GM12878 (cell line): ENCODE measurements at regions not wholly inside any gene's neighbourhood (a gene's known extent, or its start where the extent isn't known, plus 50 kb on each side); places are given as distances from the start of the nearest gene placed in this dataset.
A peak's percentile ranks its signal among the peaks of the same experiment; 100 is the strongest.

Experiments used
- ATAC-seq: fragments of 200-7000 bp; cut with Tn5 transposase; 3 replicates; pipeline ENCODE4 v1.9.1; 2020; ENCODE audit warnings: mild to moderate bottlenecking, moderate library complexity
- BruUV-seq: library from RNA; stranded (reverse); fragments of 400-500 nt; replicated peaks from 2 replicates; lab custom pipeline; 2021; lab: Mats Ljungman, UMichigan
- CTCF ChIA-PET: fragments of 300-600 bp; sonication (Branson Sonifier 250); formaldehyde crosslinking; extraction: SDS; loops from one replicate; lab custom pipeline; 2021; ENCODE audit warnings: inconsistent platforms; lab: Yijun Ruan, JAX
- POLR2A ChIA-PET: fragments of 350-600 bp; formaldehyde crosslinking; extraction: SDS; loops from one replicate; lab custom pipeline; 2021; ENCODE audit warnings: inconsistent platforms; lab: Charles Lee
- RAD21 ChIA-PET: fragments of 300-600 bp; sonication (Branson Sonifier 250); formaldehyde crosslinking; loops from one replicate; lab custom pipeline; 2023; ENCODE audit warnings: antibody characterized with exemption; ENCODE audit not compliant: unreplicated experiment; lab: Charles Lee
- SMC1A ChIA-PET: fragments of 300-600 bp; sonication (Branson Sonifier 250); formaldehyde crosslinking; loops from one replicate; lab custom pipeline; 2023; ENCODE audit not compliant: unreplicated experiment, uncharacterized antibody; lab: Charles Lee
- DNase-seq: peaks from one replicate; pipeline ENCODE4 v3.0.0-alpha.2; 2011; ENCODE audit warnings: low read depth, low spot score
- FAIRE-seq: peaks from 3 replicates; lab custom pipeline; 2011; peaks lifted over from hg19 to GRCh38; lab: Jason Lieb, UNC
- H2AFZ ChIP-seq: 2 replicates; pipeline ENCODE4 v1.6.0; 2011; ENCODE audit warnings: low read depth, low read length, control low read depth; ENCODE audit not compliant: control insufficient read depth
- H3K27ac ChIP-seq: 2 replicates; pipeline ENCODE4 v1.5.1; 2011; ENCODE audit warnings: control low read depth; ENCODE audit not compliant: control insufficient read depth, insufficient read depth
- H3K27me3 ChIP-seq, 2 experiments: replicated peaks in 1 of 2; 2 replicates each; pipeline versions ENCODE4 v1.6.0 to v1.6.1; 2011; ENCODE audit warnings: low read length in 1 of 2; ENCODE audit not compliant: control insufficient read depth in 2 of 2, insufficient read depth in 2 of 2
- H3K36me3 ChIP-seq, 2 experiments: 2 replicates each; pipeline ENCODE4 v1.5.1; 2011; ENCODE audit warnings: low read length in 1 of 2; ENCODE audit not compliant: control insufficient read depth in 2 of 2, insufficient read depth in 2 of 2
- H3K4me1 ChIP-seq: 2 replicates; pipeline ENCODE4 v1.6.1; 2011; ENCODE audit warnings: mild to moderate bottlenecking, low read length, moderate library complexity, mixed read lengths; ENCODE audit not compliant: control insufficient read depth, insufficient read depth
- H3K4me2 ChIP-seq: 2 replicates; pipeline ENCODE4 v1.6.0; 2011; ENCODE audit warnings: control low read depth; ENCODE audit not compliant: control insufficient read depth, insufficient read depth
- H3K4me3 ChIP-seq: fragments of 200-600 bp; sonication (generic); 2 replicates; pipeline ENCODE4 v1.5.1; 2016
- H3K79me2 ChIP-seq: 2 replicates; pipeline ENCODE4 v1.6.0; 2011; ENCODE audit warnings: low read length; ENCODE audit not compliant: control insufficient read depth, insufficient read depth
- H3K9ac ChIP-seq: 2 replicates; pipeline ENCODE4 v1.8.0; 2011; ENCODE audit warnings: low read length, control low read depth, mixed read lengths; ENCODE audit not compliant: control insufficient read depth, insufficient read depth
- H3K9me3 ChIP-seq: replicated peaks from 3 replicates; pipeline ENCODE4 v1.5.1; 2011; ENCODE audit warnings: mild to moderate bottlenecking, low read length; ENCODE audit not compliant: control insufficient read depth, insufficient read depth
- H4K20me1 ChIP-seq: 2 replicates; pipeline ENCODE4 v1.6.0; 2011; ENCODE audit not compliant: control insufficient read depth, insufficient read depth
- ATF7 ChIP-seq: fragments of 450-650 bp; IDR thresholded peaks from 2 replicates; pipeline ENCODE4 v1.6.1; 2016; ENCODE audit warnings: low read depth, mild to moderate bottlenecking
- BCLAF1 ChIP-seq: fragments of 450-650 bp; IDR thresholded peaks from 2 replicates; pipeline ENCODE4 v1.6.1; 2017; ENCODE audit warnings: antibody characterized with exemption, mild to moderate bottlenecking, moderate library complexity
- CBX5 ChIP-seq: sonication (generic); IDR thresholded peaks from 2 replicates; pipeline ENCODE4 v1.6.1; 2016; ENCODE audit warnings: low read depth, moderate library complexity, mild to moderate bottlenecking, inconsistent platforms
- E4F1 ChIP-seq: fragments of 450-650 bp; IDR thresholded peaks from 2 replicates; pipeline ENCODE4 v1.6.1; 2018; ENCODE audit warnings: borderline replicate concordance, mild to moderate bottlenecking; ENCODE audit not compliant: partially characterized antibody
- IKZF1 ChIP-seq: fragments of 450-650 bp; conservative IDR thresholded peaks from 2 replicates; pipeline ENCODE4 v1.6.1; 2017; ENCODE audit warnings: antibody characterized with exemption, mild to moderate bottlenecking
- IKZF2 ChIP-seq, 2 experiments: fragments of 450-650 bp; IDR thresholded peaks; 2 replicates each; pipeline ENCODE4 v1.6.1; 2017; ENCODE audit warnings: mild to moderate bottlenecking in 2 of 2, moderate library complexity in 2 of 2
- NFYB ChIP-seq: IDR thresholded peaks from 2 replicates; pipeline ENCODE4 v1.6.1; 2011; ENCODE audit warnings: low read depth, mild to moderate bottlenecking, low read length, improper control_type of control experiment, moderate library complexity; ENCODE audit not compliant: insufficient read depth
- PRDM15 ChIP-seq: fragments of 450-650 bp; formaldehyde crosslinking; IDR thresholded peaks from 2 replicates; pipeline ENCODE4 v1.4.0; 2020; ENCODE audit warnings: mild to moderate bottlenecking, moderate library complexity
- RCOR1 ChIP-seq: conservative IDR thresholded peaks from 2 replicates; pipeline ENCODE4 v1.6.1; 2012; ENCODE audit warnings: low read depth, low read length, improper control_type of control experiment
- RELA ChIP-seq: fragments of 450-650 bp; IDR thresholded peaks from 2 replicates; pipeline ENCODE4 v1.8.0; 2014; ENCODE audit warnings: borderline replicate concordance; ENCODE audit not compliant: partially characterized antibody
- ZBTB4 ChIP-seq: fragments of 450-650 bp; formaldehyde crosslinking; IDR thresholded peaks from 2 replicates; pipeline ENCODE4 v1.4.0; 2022; ENCODE audit warnings: mild to moderate bottlenecking, moderate library complexity
- whole genome bisulfite sequencing: methylation state at CpG from one replicate; pipeline ENCODE4 v1.1.6; 2016; ENCODE audit warnings: low lambda C conversion rate; ENCODE audit not compliant: insufficient replicate concordance, insufficient coverage; ENCODE audit errors: missing lambda C conversion rate; 5-methylcytosine and 5-hydroxymethylcytosine counted together
- in situ Hi-C: fragments of 300-500 bp; cut with MboI; formaldehyde crosslinking; loops from 9 replicates; pipeline ENCODE4 v1.14.3; 2018; ENCODE audit warnings: mixed read lengths
- intact Hi-C: fragments of 100-400 bp; cut with micrococcal nuclease; formaldehyde crosslinking; loops from one replicate; pipeline ENCODE4 v1.14.2; 2022; ENCODE audit not compliant: unreplicated experiment

DNA sequence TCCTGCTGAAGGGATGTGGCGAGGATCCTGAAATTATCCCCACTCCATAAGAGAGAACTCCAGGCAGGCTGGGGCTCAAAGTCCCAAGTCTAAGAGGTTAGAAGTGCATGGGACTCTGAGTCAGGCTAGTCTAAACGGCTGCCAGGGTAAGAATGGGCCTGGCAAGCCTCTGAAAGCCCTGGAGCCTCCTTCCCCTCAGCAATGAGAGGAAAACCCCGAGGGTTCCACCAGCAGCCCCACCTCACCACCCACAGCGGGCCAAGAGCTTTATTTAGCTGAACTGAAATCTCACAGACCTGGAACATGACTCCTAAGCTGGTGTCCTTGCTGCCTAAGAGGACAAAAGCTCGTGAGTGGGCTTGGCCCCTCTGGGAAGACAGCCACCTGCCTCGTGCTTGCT is 135.5 kb downstream of the SEC61B start:
- no TSS peak for BruUV-seq
- intact Hi-C loops = no loop called here
- Histone ChIP-seq H3K36me3 (no peaks in the 10 kb centered on the region), H3K4me2 (no peak overlapping the region), H3K79me2 (no peaks in the 10 kb centered on the region), H3K4me1 (no peaks in the 10 kb centered on the region), H3K9me3 (no peaks in the 10 kb centered on the region; the same call in 1 of the 3 replicates), H3K4me3 (no peak overlapping the region), H2AFZ (no peak overlapping the region; the same call in 1 of the 2 replicates), H3K9ac (no peak overlapping the region), H3K27me3 (no peaks in the 10 kb centered on the region), H3K27ac (no peak overlapping the region), H4K20me1 (no peaks in the 10 kb centered on the region)
- FAIRE-seq = no peak
- RAD21 ChIA-PET = interaction anchor here (0.9 to 2.0 kb wide), 2 partner anchors 23 to 173 kb away, joined by 3 to 5 read pairs; no protein-coding TSS in a partner anchor
- in situ Hi-C loops = no loop called here
- POLR2A ChIA-PET = interaction anchor here (0.6 kb wide), 1 partner anchor 972 kb away, joined by 4 read pairs; no protein-coding TSS in a partner anchor
- SMC1A ChIA-PET = interaction anchor here (0.6 to 1.5 kb wide), 4 partner anchors 12 to 175 kb away, joined by 3 to 5 read pairs (median 4); no protein-coding TSS in a partner anchor
- CTCF ChIA-PET = interaction anchor here (1.5 kb wide), 1 partner anchor 12 kb away, joined by 5 read pairs; no protein-coding TSS in a partner anchor
- WGBS = 16% methylated on average over 6 of the region's 6 CpGs
- peak; percentile 79 for ATAC-seq
- DNase-seq = no peak
- TF ChIP-seq RCOR1 (no peak), ATF7 (no peak), NFYB (no peak), IKZF2 (IDR thresholded peaks at IDR 0.05) (peak in 1 of 2 experiments; percentile 19; a peak in 1 of 4 replicates), IKZF1 (peak; percentile 38; the same call in 1 of the 2 replicates), BCLAF1 (no peak), ZBTB4 (CRISPR knock-in tag) (no peak), RELA (no peak), CBX5 (no peak), E4F1 (no peak), PRDM15 (CRISPR knock-in tag) (no peak)
